H1 (cell line): ENCODE measurements at regions not wholly inside any gene's neighbourhood (a gene's known extent, or its start where the extent isn't known, plus 50 kb on each side); places are given as distances from the start of the nearest gene placed in this dataset.

Experiments used
- CTCF ChIA-PET: fragments of 300-600 bp; sonication (Branson Sonifier 250); formaldehyde crosslinking; loops from one replicate; lab custom pipeline; 2021; ENCODE audit not compliant: partially characterized antibody; lab: Charles Lee
- POLR2A ChIA-PET: fragments of 300-600 bp; sonication (Branson Sonifier 250); formaldehyde crosslinking; loops from one replicate; lab custom pipeline; 2021; ENCODE audit warnings: inconsistent platforms; ENCODE audit not compliant: partially characterized antibody; lab: Charles Lee
- DNase-seq, 2 experiments: peaks; one replicate each; pipeline versions ENCODE4 v3.0.0 to v3.0.0-alpha.2; 2010 to 2022; ENCODE audit warnings: low spot score in 2 of 2, low read depth in 1 of 2, mixed read lengths in 1 of 2
- FAIRE-seq: peaks from 2 replicates; lab custom pipeline; 2011; peaks lifted over from hg19 to GRCh38; lab: Jason Lieb, UNC
- H2AFZ ChIP-seq: 2 replicates; pipeline ENCODE4 v1.8.1; 2012; ENCODE audit warnings: low read length, inconsistent platforms
- H2AK5ac ChIP-seq: 2 replicates; pipeline ENCODE4 v1.6.1; 2013; ENCODE audit warnings: low read depth, low read length
- H2BK120ac ChIP-seq: replicated peaks from 2 replicates; pipeline ENCODE3; 2013; ENCODE audit warnings: low read depth, low read length, inconsistent platforms
- H2BK12ac ChIP-seq: 2 replicates; pipeline ENCODE4 v1.6.1; 2013; ENCODE audit warnings: low read depth, low read length
- H2BK15ac ChIP-seq: 2 replicates; pipeline ENCODE4 v1.6.1; 2013; ENCODE audit warnings: low read length
- H2BK20ac ChIP-seq: 2 replicates; pipeline ENCODE4 v1.6.1; 2013; ENCODE audit warnings: low read length
- H2BK5ac ChIP-seq: 2 replicates; pipeline ENCODE4 v1.6.1; 2013; ENCODE audit warnings: low read depth, low read length
- H3K14ac ChIP-seq: 2 replicates; pipeline ENCODE4 v1.6.1; 2013; ENCODE audit warnings: inconsistent platforms; ENCODE audit not compliant: insufficient read length
- H3K18ac ChIP-seq: 2 replicates; pipeline ENCODE4 v1.6.1; 2013; ENCODE audit warnings: low read length; ENCODE audit errors: extremely low read depth
- H3K23ac ChIP-seq: 2 replicates; pipeline ENCODE4 v1.6.1; 2013; ENCODE audit warnings: inconsistent platforms; ENCODE audit not compliant: insufficient read length
- H3K23me2 ChIP-seq: 2 replicates; pipeline ENCODE4 v1.6.1; 2013; ENCODE audit warnings: low read depth, low read length
- H3K27ac ChIP-seq: 2 replicates; pipeline ENCODE4 v1.6.1; 2011; ENCODE audit warnings: low read depth, low read length, inconsistent platforms
- H3K27me3 ChIP-seq, 4 experiments: replicated peaks in 1 of 4; 1 replicate in 1 of 4; 2 replicates in 3 of 4; pipeline versions ENCODE4 v1.6.1 to v1.8.1; 2011 to 2013; ENCODE audit warnings: low read length in 3 of 4, mild to moderate bottlenecking in 3 of 4, inconsistent platforms in 2 of 4, mixed read lengths in 2 of 4, moderate library complexity in 1 of 4; ENCODE audit not compliant: control insufficient read depth in 3 of 4, insufficient read depth in 3 of 4; ENCODE audit errors: extremely low read depth in 1 of 4
- H3K36me3 ChIP-seq, 4 experiments: 2 replicates each; pipeline versions ENCODE4 v1.6.1 to v1.8.1; 2011 to 2013; ENCODE audit warnings: mild to moderate bottlenecking in 4 of 4, low read length in 3 of 4, moderate library complexity in 2 of 4, control low read depth in 1 of 4, inconsistent platforms in 1 of 4; ENCODE audit not compliant: insufficient read depth in 4 of 4, control insufficient read depth in 2 of 4
- H3K4ac ChIP-seq: replicated peaks from 2 replicates; pipeline ENCODE3; 2013; ENCODE audit warnings: low read length, low read depth, mixed read lengths, inconsistent platforms; ENCODE audit not compliant: insufficient read length
- H3K4me1 ChIP-seq, 4 experiments: replicated peaks in 1 of 4; 1 replicate in 1 of 4; 2 replicates in 3 of 4; pipeline versions ENCODE4 v1.6.1 to v1.8.1; 2011 to 2013; ENCODE audit warnings: low read length in 3 of 4, inconsistent platforms in 2 of 4, mixed read lengths in 1 of 4; ENCODE audit not compliant: insufficient read depth in 4 of 4, control insufficient read depth in 3 of 4
- H3K4me2 ChIP-seq, 2 experiments: 2 replicates each; pipeline versions ENCODE4 v1.6.1 to v1.8.1; 2011 to 2013; ENCODE audit warnings: low read depth in 2 of 2, low read length in 2 of 2, control low read depth in 1 of 2, inconsistent platforms in 1 of 2, mild to moderate bottlenecking in 1 of 2; ENCODE audit not compliant: insufficient read depth in 1 of 2
- H3K4me3 ChIP-seq, 4 experiments: fragments of 200-600, 300-600 bp in 1 of 4; sonication (generic), shearing (Covaris generic), sonication (Bioruptor Twin) in 1 of 4; 2 replicates each; pipeline versions ENCODE4 v1.5.1 to v1.8.1; 2011 to 2016; ENCODE audit warnings: low read length in 4 of 4, low read depth in 3 of 4, control low read depth in 2 of 4, inconsistent platforms in 2 of 4, mild to moderate bottlenecking in 2 of 4, mixed read lengths in 1 of 4, moderate library complexity in 1 of 4; ENCODE audit not compliant: insufficient read depth in 2 of 4; ENCODE audit errors: extremely low read depth in 1 of 4
- H3K56ac ChIP-seq: replicated peaks from 2 replicates; pipeline ENCODE3; 2013; ENCODE audit warnings: low read depth, mild to moderate bottlenecking, mixed read lengths, low read length, inconsistent platforms; ENCODE audit not compliant: insufficient read length
- H3K79me1 ChIP-seq: 2 replicates; pipeline ENCODE4 v1.6.1; 2013; ENCODE audit warnings: low read depth, low read length, control low read depth
- H3K79me2 ChIP-seq, 2 experiments: 2 replicates each; pipeline versions ENCODE4 v1.6.1 to v1.8.1; 2012 to 2013; ENCODE audit warnings: low read length in 2 of 2, mild to moderate bottlenecking in 2 of 2, inconsistent platforms in 1 of 2; ENCODE audit not compliant: insufficient read depth in 2 of 2, control insufficient read depth in 1 of 2
- H3K9ac ChIP-seq, 4 experiments: replicated peaks in 1 of 4; 1 replicate in 1 of 4; 2 replicates in 3 of 4; pipeline versions ENCODE4 v1.6.1 to v1.8.1; 2011 to 2013; ENCODE audit warnings: low read depth in 3 of 4, low read length in 3 of 4, control low read depth in 2 of 4, mild to moderate bottlenecking in 2 of 4, moderate library complexity in 2 of 4, inconsistent platforms in 1 of 4; ENCODE audit errors: extremely low read depth in 1 of 4
- H3K9me3 ChIP-seq, 2 experiments: 2 replicates each; pipeline versions ENCODE4 v1.6.1 to v1.8.1; 2012 to 2013; ENCODE audit warnings: mild to moderate bottlenecking in 2 of 2, moderate library complexity in 2 of 2, control low read depth in 1 of 2, inconsistent platforms in 1 of 2, low read depth in 1 of 2, low read length in 1 of 2, mixed read lengths in 1 of 2; ENCODE audit not compliant: insufficient read depth in 2 of 2
- H4K20me1 ChIP-seq, 2 experiments: replicated peaks in 1 of 2; 2 replicates each; pipeline versions ENCODE3 to v1.8.1; 2011 to 2013; ENCODE audit warnings: inconsistent platforms in 2 of 2, low read length in 2 of 2, mild to moderate bottlenecking in 1 of 2; ENCODE audit not compliant: insufficient read depth in 2 of 2, control insufficient read depth in 1 of 2
- H4K5ac ChIP-seq: 2 replicates; pipeline ENCODE4 v1.6.1; 2013; ENCODE audit warnings: low read length, low read depth, mixed read lengths, inconsistent platforms; ENCODE audit not compliant: insufficient read length
- H4K8ac ChIP-seq: 2 replicates; pipeline ENCODE4 v1.8.0; 2013; ENCODE audit warnings: mild to moderate bottlenecking, moderate library complexity, low read length, inconsistent platforms; ENCODE audit not compliant: insufficient read depth; ENCODE audit errors: extremely low read depth
- H4K91ac ChIP-seq: replicated peaks from 2 replicates; pipeline ENCODE3; 2013; ENCODE audit warnings: low read length, mixed read lengths, inconsistent platforms; ENCODE audit not compliant: insufficient read length
- BCL11A ChIP-seq, 2 experiments: IDR thresholded peaks; one replicate each; pipeline ENCODE4 v1.6.1; 2011; ENCODE audit warnings: low read depth in 2 of 2, low read length in 2 of 2, mild to moderate bottlenecking in 2 of 2
- CHD2 ChIP-seq: IDR thresholded peaks from 2 replicates; pipeline ENCODE4 v1.6.1; 2012; ENCODE audit warnings: low read length, improper control_type of control experiment
- RAD21 ChIP-seq, 2 experiments: IDR thresholded peaks in 1 of 2; conservative IDR thresholded peaks in 1 of 2; 2 replicates each; pipeline ENCODE4 v1.6.1; 2011; ENCODE audit warnings: low read depth in 2 of 2, low read length in 2 of 2, improper control_type of control experiment in 1 of 2, inconsistent platforms in 1 of 2, mild to moderate bottlenecking in 1 of 2, moderate library complexity in 1 of 2
- TBP ChIP-seq: IDR thresholded peaks from 2 replicates; pipeline ENCODE4 v1.6.1; 2011; ENCODE audit warnings: low read depth, low read length, improper control_type of control experiment
- WGBS, 2 experiments: shearing (Covaris generic) in 1 of 2; methylation state at CpG; one replicate each; pipeline versions ENCODE4 v1.1.6 to v1.1.7; 2013 to 2015; ENCODE audit warnings: low lambda C conversion rate in 2 of 2, mixed read lengths in 2 of 2, inconsistent platforms in 1 of 2, low coverage in 1 of 2, missing lambda C conversion rate in 1 of 2; ENCODE audit not compliant: insufficient replicate concordance in 2 of 2, insufficient coverage in 1 of 2, insufficient read length in 1 of 2; ENCODE audit errors: extremely low coverage in 1 of 2, missing lambda C conversion rate in 1 of 2; 5-methylcytosine and 5-hydroxymethylcytosine counted together
- TF ChIP-seq, protein P1 (sequence below), 3 experiments: IDR thresholded peaks; 1 replicate in 2 of 3; 2 replicates in 1 of 3; pipeline versions ENCODE4 v1.5.1 to v1.6.1; 2011; ENCODE audit warnings: low read length in 3 of 3, mild to moderate bottlenecking in 3 of 3, inconsistent platforms in 2 of 3, low read depth in 1 of 3, moderate library complexity in 1 of 3; ENCODE audit not compliant: insufficient read depth in 1 of 3; ENCODE audit errors: control extremely low read depth in 1 of 3
- TF ChIP-seq, protein P2 (sequence below): IDR thresholded peaks from 2 replicates; pipeline ENCODE4 v1.6.1; 2012; ENCODE audit warnings: inconsistent platforms

DNA sequence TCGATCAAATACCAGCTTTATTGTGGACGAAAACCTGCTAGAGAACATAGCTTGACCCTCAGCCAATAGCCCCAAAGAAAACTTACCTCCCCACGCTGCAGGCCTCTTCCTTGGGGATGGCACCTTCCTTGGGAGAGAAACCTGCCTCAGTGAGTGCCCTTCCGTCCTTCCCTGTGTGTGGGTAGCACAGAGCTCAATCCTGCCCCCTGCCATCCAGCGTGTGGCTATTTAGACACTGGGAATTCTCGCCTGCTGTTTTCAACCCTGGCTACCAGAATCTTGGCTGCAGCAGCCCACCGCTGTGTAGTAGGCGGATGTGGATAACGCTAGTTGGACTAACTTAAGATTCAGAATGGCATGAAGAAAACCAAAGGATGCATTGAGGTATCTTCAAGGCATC lies 238.2 kb downstream of the TEX36 start:
- Histone ChIP-seq H3K23ac (no peak overlapping the region), H2BK15ac (no peak overlapping the region), H3K4me1 (no peaks in the 10 kb centered on the region), H3K9me3 (no peaks in the 10 kb centered on the region), H2BK120ac (no peak overlapping the region), H4K5ac (no peak overlapping the region), H3K4me2 (no peak overlapping the region)
- 77% methylated on average over 9 of the region's 9 CpGs; no CpG with 5 or more reads in 1 of the 2 experiments for WGBS, 2 experiments
- TF ChIP-seq CHD2 (no peak), BCL11A (IDR thresholded peaks at IDR 0.05; ENCODE audit: low read depth in 2 of 2, low read length in 2 of 2) (no peak), RAD21 (IDR thresholded peaks at IDR 0.05 in 1 of 2, conservative IDR thresholded peaks at IDR 0.05 in 1 of 2; ENCODE audit: low read depth in 2 of 2, low read length in 2 of 2) (peak in 1 of 2 experiments; percentile 40; a peak in 3 of 4 replicates), TBP (no peak)
- TF ChIP-seq, protein P1, sequence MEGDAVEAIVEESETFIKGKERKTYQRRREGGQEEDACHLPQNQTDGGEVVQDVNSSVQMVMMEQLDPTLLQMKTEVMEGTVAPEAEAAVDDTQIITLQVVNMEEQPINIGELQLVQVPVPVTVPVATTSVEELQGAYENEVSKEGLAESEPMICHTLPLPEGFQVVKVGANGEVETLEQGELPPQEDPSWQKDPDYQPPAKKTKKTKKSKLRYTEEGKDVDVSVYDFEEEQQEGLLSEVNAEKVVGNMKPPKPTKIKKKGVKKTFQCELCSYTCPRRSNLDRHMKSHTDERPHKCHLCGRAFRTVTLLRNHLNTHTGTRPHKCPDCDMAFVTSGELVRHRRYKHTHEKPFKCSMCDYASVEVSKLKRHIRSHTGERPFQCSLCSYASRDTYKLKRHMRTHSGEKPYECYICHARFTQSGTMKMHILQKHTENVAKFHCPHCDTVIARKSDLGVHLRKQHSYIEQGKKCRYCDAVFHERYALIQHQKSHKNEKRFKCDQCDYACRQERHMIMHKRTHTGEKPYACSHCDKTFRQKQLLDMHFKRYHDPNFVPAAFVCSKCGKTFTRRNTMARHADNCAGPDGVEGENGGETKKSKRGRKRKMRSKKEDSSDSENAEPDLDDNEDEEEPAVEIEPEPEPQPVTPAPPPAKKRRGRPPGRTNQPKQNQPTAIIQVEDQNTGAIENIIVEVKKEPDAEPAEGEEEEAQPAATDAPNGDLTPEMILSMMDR (IDR thresholded peaks at IDR 0.05; ENCODE audit: control extremely low read depth in 1 of 3, insufficient read depth in 1 of 3, low read depth in 1 of 3, low read length in 3 of 3) = peak; percentile 28 to 30 (median 29)
- TF ChIP-seq, protein P2, sequence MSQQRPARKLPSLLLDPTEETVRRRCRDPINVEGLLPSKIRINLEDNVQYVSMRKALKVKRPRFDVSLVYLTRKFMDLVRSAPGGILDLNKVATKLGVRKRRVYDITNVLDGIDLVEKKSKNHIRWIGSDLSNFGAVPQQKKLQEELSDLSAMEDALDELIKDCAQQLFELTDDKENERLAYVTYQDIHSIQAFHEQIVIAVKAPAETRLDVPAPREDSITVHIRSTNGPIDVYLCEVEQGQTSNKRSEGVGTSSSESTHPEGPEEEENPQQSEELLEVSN = no peak
- TF ChIP-seq, all 59 proteins: peak for 2
- FAIRE-seq (no peak), DNase-seq (no peak)
- Histone ChIP-seq H3K56ac (no peak overlapping the region), H3K9ac (no peak overlapping the region), H3K79me1 (no peaks in the 10 kb centered on the region), H3K79me2 (no peaks in the 10 kb centered on the region), H3K14ac (no peak overlapping the region), H3K27ac (no peak overlapping the region), H2BK20ac (no peak overlapping the region), H3K36me3 (no peaks in the 10 kb centered on the region), H3K27me3 (no peaks in the 10 kb centered on the region; a peak in 1 of 7 replicates), H3K18ac (no peak overlapping the region), H4K20me1 (no peaks in the 10 kb centered on the region), H2AK5ac (no peak overlapping the region), H2AFZ (no peak overlapping the region), H3K4me3 (no peak overlapping the region), H2BK5ac (no peak overlapping the region), H3K23me2 (no peaks in the 10 kb centered on the region), H2BK12ac (no peak overlapping the region), H4K91ac (no peak overlapping the region), H4K8ac (no peak overlapping the region), H3K4ac (no peak overlapping the region)
- POLR2A ChIA-PET = no interaction called here
- CTCF ChIA-PET = interaction anchor here (0.9 to 2.6 kb wide), 5 partner anchors 9 to 224 kb away, joined by 3 to 9 read pairs (median 3); no protein-coding TSS in a partner anchor
